ENCODE measurements at regions not wholly inside any gene's neighbourhood (a gene's known extent, or its start where the extent isn't known, plus 50 kb on each side); places are given as distances from the start of the nearest gene placed in this dataset.
"Not testable (repeated sequence)": the region's sequence is repeated elsewhere in the genome, so short reads cannot be mapped to it uniquely, and the experiment has no call there.

DNA sequence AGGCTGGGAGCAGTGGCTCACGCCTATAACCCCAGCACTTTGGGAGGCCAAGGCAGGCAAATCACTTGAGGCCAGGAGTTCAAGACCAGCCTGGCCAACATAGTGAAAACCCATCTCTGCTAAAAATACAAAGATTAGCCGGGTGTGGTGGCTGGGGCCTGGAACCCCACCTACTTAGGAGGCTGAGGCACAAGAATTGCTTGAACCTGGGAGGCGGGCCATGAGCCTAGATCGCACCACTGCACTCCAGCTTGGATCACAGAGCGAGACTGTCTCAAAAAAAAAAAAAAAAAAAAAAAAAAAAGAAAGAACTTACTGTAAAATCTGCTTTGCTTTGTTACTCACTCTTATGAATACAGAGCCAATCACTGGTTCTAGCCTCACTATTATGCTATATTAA is 166.4 kb upstream of the TMCC3 start:
- not testable (repeated sequence) for DNase-seq (ENCODE audit: low read depth in 2 of 2)

DNA sequence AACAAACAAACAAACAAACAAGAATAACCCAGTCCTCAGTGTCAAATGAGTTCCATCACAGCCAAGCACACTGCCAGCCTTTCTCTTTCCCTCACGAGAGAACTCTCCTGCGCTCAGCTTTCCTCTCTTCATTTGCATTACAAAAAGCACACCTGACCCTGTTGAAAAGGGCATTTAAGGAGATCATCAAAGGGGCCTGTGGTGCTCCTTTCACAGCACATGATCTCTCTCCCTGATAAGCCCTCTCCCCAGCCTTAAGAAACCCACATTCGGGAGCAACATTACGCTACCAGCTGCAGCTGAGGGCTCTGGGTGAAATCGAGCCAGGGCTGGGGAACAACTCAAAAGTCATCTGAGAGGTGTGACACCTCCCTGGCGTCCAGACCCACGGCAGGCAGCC is 165.6 kb upstream of the TMCC3 start:
- no peak for DNase-seq (ENCODE audit: low read depth in 2 of 2)

DNA sequence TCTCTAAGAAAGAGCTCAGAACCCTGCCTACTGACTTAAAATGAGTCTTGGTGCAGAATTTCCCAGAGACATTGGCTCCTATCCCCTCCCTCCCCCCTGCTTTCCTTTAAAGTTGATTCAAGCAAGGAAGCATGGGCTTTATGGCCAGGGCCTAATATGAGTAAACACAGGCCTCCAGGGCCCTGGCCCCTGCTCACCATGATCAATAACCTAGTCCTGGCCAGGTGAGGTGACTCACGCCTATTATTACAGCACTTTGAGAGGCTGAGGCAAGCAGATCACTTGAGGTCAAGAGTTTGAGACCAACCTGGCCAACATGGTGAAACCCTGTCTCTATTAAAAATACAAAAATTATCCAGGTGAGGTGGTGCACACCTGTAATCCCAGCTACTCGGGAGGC is 165.1 kb upstream of the TMCC3 start:
- no peak for DNase-seq (ENCODE audit: low read depth in 2 of 2)

DNA sequence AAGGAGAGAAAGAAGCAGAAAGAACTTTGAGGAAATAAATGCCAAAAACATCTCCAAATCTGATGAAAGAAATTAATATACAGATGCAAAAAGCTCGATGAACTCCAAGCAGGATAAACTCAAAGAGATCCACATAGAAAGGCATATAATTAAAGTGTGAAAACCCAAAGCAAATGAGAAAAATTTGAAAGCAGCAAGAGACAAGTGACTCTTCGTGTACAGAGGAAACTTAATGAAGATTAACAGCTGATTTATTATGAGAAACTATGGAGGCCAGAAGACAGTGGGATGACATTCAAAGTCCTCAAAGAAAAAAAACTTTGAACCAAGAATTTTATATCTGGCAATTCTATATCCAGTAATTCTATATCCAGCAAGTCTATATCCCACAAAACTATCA is 163.0 kb upstream of the TMCC3 start:
- DNase-seq (ENCODE audit: low read depth in 2 of 2) = no peak

DNA sequence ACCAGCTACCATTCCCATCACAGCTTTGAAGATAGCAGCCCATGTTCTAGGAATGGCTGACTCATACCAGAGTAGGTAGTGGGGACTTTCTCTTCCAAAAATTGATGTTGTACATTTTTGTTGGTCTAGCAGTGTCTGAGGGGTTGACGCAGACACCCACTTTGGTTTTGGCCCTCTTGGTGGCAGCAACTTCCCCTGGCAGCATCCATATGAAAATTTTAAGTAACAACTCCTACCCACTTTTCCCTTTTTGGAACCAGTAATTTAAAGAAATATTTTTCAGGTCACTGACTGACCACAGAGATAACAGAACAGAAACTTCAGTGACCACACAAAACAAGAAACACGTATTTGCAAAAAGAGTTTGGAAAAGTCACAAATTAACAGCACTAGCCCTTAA is 162.0 kb upstream of the TMCC3 start:
- no peak for DNase-seq (ENCODE audit: low read depth in 2 of 2)

DNA sequence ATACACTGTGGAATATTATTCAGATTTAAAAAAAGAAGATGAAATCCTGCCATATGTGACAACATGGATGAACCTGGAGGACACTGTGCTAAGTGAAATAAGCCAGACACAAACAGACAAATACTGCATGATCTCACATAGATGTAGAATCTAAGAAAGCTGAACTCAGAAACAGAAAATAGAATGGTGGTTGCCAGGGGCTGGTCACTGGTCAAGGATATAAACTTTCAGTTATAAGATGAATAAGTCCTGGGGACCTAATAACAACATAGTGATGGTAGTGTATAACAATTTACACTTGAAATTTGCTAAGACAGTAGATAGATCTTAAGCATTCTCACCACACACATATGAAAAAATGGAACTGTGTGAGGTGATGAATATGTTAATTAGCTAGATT is 161.3 kb upstream of the TMCC3 start:
- DNase-seq (ENCODE audit: low read depth in 2 of 2) = no peak

DNA sequence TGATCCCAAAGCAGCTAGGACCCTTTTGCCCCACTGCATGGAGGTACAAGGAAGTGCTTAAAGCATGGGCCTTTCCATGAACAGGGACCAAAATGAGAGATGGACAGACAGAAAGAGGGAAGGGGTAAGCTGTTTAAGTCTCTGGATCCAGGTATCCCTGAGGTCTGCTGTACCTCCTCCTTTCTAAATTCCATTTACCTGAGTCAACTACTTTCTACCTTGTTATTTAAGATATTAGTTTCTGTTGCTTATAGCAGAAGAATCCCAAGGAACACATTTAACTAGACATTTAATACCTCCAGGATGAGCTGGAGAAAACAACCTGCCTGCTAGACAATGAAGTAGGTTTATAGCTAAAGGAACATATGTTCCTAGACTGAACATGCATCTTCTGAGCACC is 157.6 kb upstream of the TMCC3 start:
- no peak for DNase-seq (ENCODE audit: low read depth in 2 of 2)

DNA sequence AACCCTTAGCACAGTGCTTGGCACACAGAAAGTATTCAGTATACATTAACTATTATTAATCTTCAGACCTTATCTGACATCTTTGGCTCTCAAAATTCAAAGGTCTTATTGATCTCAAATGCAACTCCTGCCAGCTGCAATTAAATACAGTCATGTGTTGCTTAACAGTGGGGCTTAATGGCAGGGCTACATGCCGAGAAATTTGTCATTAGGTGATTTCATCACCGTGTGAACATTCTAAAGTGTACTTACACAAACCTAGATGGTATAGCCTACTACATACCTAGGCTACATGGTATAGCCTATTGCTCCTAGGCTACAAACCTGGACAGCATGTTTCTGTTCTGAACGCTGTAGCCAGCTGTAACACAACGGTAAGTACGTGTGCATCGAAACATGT is 156.3 kb upstream of the TMCC3 start:
- DNase-seq (ENCODE audit: low read depth in 2 of 2) = no peak

DNA sequence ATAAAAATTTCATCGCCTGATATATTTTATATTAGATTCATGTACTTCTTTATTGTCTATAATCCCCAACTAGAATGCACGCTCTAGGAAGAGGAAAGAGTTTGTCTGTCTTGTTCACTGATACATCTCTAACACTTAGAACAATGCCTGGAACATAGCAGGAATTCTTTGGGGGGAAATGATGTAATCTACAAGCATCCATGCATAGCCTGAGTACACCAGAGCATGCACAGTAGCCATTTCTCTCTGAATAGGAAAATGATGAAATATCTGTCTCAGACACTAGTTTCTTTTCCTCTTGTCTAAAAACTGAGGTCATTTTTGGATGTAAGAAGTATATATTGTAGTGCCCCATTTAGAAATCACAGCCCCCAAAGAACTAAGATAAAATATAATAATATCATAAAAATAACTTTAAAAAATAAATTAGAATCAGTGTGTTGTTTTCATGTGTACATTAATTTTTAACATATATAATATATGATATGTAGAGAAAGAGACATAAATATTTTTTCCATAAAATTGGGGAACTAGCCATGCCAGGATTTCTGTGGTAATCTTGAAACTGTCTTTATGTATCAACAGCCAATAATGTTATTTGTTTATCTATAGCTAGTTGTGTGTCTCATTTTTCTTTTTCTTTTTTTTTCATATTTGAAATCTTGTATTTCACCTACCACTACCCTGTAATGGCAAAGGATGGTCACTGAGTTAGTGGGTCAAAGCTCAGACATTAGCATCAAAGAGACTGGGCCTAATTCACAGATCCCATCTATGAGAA is 155.6 kb upstream of the TMCC3 start:
- peak; percentile 68 to 86 for DNase-seq (ENCODE audit: low read depth in 2 of 2)

DNA sequence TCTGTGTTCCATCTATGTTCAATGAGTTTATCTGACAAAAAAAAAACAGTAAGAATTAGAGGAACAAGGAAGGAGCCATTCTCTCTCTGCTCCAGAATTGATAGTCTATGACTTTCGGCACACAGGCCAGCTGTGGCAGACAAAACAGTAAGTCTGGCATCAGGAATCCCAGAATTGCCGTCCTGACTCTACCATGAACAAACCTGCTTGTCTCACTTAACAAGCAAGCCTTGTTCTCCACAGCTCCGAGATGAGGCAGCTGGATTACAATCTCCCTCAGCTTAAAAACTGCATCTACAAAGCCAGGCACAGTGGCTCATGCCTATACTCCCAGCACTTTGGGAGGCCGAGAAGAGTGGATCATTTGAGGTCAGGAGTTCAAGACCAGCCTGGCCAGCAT is 153.6 kb upstream of the TMCC3 start:
- no peak for DNase-seq (ENCODE audit: low read depth in 2 of 2)

DNA sequence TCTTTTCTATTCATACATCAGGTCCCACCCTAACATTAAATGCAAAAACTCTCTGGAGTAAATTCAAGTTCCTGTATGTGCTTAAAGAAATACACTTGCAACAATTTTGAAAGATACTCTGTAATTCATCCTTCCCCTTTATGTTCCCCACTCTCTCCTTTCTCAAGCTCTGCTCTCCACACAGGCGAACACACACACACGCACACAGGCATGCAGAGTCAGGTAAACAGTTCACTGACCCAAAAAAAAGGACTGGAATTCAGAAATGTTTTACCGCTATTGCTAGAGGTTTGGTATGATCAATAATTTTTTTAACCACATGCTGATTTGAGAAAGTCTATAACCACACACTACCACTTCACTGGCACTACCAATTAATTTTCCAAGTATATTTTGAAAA is 152.4 kb upstream of the TMCC3 start:
- no peak for DNase-seq (ENCODE audit: low read depth in 2 of 2)

DNA sequence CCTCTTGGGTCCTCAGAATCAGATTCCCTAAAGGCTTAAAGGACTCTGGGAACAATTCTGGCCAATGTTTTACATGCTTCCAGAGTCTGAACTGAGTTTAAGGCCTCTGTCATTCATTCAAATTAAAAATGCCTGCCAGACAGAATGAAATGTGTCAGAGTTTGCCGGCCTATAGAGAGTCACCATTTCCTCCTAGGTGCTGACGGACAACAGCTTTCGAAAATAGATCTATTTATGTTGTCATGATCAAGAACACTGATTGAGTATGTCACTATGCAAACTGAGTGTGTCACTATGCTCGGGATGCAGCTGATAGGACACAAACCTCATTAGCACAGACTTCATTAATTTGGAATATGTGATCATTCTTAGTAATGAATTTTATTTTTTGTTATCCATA is 151.4 kb upstream of the TMCC3 start:
- peak; percentile 5 to 50 for DNase-seq (ENCODE audit: low read depth in 2 of 2)

DNA sequence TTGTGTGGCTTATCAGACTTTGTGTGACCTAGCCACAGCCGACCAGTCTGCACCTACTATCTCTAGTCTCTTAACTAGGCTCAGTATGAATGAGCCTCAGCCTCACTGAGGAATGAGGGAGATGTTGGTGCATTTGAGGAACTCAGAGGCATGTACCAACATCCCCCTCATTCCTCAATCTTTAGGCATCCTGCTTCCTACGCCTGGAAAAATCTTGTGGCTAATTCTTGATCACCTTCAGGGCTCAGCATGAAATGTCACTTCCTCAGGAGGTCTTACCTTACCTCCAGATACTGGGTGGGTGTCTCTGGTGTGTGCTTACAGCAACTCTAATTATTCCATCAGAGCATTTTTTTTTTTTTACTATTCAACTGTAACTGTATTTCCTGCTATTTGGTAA is 148.8 kb upstream of the TMCC3 start:
- DNase-seq (ENCODE audit: low read depth in 2 of 2) = no peak

DNA sequence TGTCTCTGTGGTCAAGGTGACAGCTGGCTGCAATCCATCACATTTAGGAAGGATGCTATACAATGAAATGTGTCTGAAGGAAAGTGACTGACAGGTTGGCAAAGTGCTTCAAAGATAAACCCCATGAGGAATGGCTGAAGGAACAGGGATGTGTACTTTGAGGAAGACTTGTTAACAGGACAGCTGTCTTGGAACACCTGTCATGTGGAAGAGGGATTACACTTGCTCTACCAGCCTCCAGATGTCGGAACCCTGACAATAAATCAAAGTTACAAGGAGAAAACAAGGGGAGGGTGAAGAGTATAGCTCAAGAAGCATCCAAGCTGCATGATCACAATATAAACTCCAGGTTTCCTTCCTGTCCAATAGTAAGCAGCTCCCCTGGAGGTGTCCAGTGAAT is 147.8 kb upstream of the TMCC3 start:
- no peak for DNase-seq (ENCODE audit: low read depth in 2 of 2)

DNA sequence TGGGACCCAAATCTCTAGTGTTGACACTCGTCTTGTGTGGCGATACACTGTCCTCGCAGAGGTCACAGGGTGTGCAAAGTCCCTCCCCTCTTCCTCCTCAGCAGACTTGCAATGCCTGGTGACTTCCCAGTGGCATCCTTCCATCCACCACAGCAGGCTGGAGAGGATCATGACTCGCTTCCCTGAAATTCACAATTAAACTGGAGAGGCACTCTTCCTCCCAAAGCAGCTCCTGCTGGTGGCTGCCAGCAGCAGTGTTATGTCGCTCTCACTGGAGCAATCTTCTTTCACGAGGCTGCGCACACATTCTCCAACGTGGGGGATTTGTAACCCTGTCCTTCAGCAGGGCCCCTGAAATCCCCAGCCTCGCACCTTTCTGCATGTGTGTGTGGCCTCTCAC is 145.2 kb upstream of the TMCC3 start:
- no peak for DNase-seq (ENCODE audit: low read depth in 2 of 2)

DNA sequence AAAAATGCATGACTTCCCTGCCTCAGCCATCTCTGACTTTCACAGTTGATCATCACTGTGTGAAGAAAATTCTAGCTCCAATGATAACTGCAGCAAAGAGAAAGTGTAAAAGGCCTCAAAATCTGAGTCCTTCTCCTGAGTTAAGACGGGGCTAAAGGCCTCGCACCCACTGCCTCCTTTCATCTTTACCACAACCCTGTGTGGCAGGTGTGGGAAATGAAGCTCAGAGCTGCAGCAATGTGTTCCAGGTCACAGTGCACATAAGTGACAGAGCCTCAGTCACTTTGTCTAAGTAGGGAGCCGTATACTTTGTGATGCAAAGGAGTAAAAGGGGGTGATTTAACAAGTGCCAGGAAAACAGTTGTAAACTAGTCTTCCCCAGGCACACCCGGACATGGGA is 144.7 kb upstream of the TMCC3 start:
- DNase-seq (ENCODE audit: low read depth in 2 of 2) = no peak

DNA sequence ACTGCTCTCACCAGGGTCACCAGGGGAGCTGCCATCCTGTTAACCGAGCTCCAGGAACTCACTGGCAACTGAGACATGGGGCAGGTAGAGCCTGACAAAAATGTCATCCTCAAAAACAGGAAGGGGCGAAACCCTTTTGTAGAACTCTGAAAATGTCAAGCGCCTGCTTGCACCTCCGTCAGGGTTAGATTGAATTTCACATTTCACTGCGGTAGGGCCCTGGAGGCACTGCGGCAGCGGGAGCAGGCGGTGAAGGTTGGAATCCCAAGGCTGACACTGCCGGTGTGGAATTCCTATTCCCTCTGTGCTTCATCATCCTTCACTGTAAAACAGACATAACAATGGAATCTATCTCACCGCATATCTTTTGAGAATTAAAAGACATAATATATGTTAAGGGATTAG is 142.8 kb upstream of the TMCC3 start:
- no peak for DNase-seq (ENCODE audit: low read depth in 2 of 2)

DNA sequence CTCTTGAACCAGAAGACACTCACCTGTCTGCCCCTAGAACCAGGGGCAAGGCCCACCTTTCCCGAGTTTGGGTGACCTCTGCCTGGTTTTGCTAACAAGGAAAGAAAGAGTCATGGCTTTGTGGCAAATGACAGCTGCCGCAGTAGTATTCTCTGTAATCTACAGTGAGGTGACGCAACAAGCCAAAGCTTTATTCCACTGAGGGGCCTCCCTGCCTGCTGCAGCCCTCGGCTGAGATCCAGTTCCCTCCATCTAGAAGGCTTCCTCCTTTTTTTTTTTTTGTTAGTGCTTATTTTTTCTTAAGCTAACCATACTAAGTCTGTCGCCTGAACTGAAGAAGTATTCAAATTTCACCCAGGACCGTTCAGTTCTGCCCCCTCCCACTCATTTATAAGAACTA is 142.3 kb upstream of the TMCC3 start:
- no peak for DNase-seq (ENCODE audit: low read depth in 2 of 2)

DNA sequence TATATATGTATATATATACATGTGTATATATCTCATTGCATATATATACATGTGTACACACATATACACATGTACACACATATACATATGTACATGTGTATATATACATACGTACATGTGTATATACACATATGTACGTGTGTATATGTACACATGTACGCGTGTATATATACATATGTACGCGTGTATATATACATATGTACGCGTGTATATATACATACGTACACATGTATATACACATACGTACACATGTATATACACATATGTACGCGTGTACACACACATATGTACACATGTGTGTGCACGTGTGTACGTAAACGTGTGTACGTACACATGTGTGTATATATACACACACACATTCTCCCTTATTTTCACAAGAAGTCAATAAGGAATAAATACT is 141.6 kb upstream of the TMCC3 start:
- DNase-seq (ENCODE audit: low read depth in 2 of 2) = no peak

DNA sequence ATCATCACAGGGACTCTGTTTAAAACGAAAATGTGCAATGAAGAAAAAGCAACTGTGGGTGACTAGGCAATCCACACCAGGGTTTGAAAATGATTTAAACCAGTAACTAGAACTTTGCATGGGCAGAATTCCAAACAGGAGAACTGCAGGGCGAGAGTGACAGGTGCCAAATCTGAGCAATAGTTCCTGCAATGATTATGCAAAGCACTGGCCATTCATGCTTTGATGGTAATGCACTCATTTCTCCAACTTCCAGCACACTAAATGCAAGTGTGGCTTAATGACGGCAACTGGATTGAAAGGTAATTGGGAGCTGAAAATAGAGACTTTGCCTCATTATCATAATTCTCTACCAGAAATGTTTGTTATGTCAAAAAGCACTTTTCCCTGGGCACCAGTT is 140.5 kb upstream of the TMCC3 start:
- DNase-seq (ENCODE audit: low read depth in 2 of 2) = no peak

DNA sequence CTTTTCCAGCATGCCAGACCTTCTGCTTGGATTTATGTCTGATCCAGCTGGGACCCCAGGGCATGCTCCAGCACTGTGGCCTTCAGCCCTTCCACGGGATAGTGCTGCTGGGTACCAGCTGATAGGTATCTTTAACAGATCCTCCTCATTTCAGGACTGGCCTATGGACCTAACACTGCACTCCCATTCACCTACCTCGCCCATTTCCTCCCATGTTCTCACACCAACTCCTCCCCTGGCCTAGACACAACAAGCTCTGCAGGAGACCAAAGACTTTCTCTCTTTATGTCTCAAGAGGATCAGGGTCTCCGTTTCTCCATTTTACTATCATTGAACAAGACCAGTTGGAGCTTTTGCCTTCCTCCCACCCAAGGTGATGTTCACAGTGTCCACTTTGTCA is 140.0 kb upstream of the TMCC3 start:
- no peak for DNase-seq (ENCODE audit: low read depth in 2 of 2)

DNA sequence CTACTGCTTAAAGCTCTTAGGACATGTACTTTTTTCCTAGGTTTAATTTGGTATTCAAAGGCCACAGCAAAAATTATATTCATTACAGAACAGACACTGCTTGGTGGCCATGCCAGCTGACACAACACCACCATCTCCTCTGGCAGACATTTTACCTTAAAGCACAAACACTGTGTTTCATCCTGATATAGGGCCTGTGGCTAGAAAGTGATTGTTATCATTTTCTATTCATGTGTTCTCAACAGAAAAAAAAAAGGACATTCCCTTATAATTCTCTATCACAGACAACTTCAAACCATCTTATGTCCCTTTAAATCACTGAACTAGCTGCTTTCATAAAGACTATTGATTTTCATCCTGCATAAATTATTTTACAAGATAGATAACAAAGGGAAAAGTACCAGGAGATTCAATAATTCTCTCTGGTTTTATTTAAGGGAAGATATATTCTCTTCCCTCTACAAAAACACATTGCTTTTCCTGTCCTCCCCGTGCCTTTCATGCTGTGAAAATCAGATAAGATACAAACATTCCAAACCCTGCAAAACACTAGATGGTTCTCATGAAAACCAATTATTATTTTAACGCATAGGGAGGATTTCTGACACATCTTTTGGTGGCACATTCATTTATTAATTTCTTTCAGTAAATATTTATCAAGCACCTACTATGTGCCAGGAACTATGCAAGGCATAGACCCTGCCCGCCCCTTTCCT is 139.3 kb upstream of the TMCC3 start:
- peak; percentile 31 to 67 for DNase-seq (ENCODE audit: low read depth in 2 of 2)

DNA sequence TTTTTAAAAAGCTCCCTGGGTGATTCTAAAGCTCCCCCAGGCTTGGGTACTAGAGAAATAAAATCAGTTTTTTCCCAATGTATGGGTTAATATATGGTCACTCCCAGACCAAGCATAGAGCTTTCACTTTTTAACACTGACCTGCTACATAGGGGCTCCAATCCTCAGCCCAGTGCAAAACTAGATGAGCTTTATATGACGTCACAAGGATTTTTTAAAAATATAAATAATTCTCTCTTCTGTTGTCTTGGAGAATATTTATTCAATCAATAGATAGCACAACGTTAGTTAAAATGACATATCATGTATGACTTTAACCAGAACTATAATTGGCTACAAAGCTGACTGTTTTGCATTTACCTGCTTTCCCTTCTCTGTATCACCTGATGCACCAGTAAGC is 137.9 kb upstream of the TMCC3 start:
- DNase-seq (ENCODE audit: low read depth in 2 of 2) = no peak
